IMR-90 (cell line): ENCODE measurements at regions not wholly inside any gene's neighbourhood (a gene's known extent, or its start where the extent isn't known, plus 50 kb on each side); places are given as distances from the start of the nearest gene placed in this dataset.

Experiments
- ATAC-seq: fragments of 200-7000 bp; cut with Tn5 transposase; 2 replicates; pipeline ENCODE4 v1.9.1; 2020; ENCODE audit warnings: low read depth, mild to moderate bottlenecking, moderate library complexity
- BruUV-seq: library from RNA; stranded (reverse); fragments of 400-500 nt; replicated peaks from 2 replicates; lab custom pipeline; 2021; lab: Mats Ljungman, UMichigan
- CTCF ChIA-PET: fragments of 300-600 bp; formaldehyde crosslinking; extraction: SDS; loops from one replicate; lab custom pipeline; 2021; ENCODE audit warnings: antibody characterized with exemption; lab: Yijun Ruan, JAX
- POLR2A ChIA-PET: fragments of 300-600 bp; sonication (Branson Sonifier 250); formaldehyde crosslinking; loops from one replicate; lab custom pipeline; 2022; ENCODE audit warnings: antibody characterized with exemption; ENCODE audit not compliant: unreplicated experiment; lab: Charles Lee
- DNase-seq: peaks from one replicate; pipeline ENCODE4 v3.0.0; 2013
- H2AFZ ChIP-seq: replicated peaks from 2 replicates; pipeline ENCODE3; 2013; ENCODE audit warnings: low read length, mild to moderate bottlenecking; ENCODE audit not compliant: poor library complexity
- H2AK5ac ChIP-seq: 2 replicates; pipeline ENCODE4 v1.6.1; 2013; ENCODE audit warnings: low read depth, low read length, inconsistent platforms
- H2AK9ac ChIP-seq: replicated peaks from 2 replicates; pipeline ENCODE3; 2013; ENCODE audit warnings: mild to moderate bottlenecking, low read depth, low read length, moderate library complexity; ENCODE audit not compliant: poor library complexity
- H2BK120ac ChIP-seq: 2 replicates; pipeline ENCODE4 v1.6.1; 2013; ENCODE audit warnings: low read depth, low read length, inconsistent platforms
- H2BK15ac ChIP-seq: 3 replicates; pipeline ENCODE4 v1.6.1; 2013; ENCODE audit warnings: low read depth, low read length, inconsistent platforms
- H2BK20ac ChIP-seq: 2 replicates; pipeline ENCODE4 v1.6.1; 2013; ENCODE audit warnings: low read depth, mild to moderate bottlenecking, inconsistent platforms, low read length, moderate library complexity
- H2BK5ac ChIP-seq: 2 replicates; pipeline ENCODE4 v1.6.1; 2013; ENCODE audit warnings: mild to moderate bottlenecking, low read depth, low read length, inconsistent platforms; ENCODE audit not compliant: poor library complexity, severe bottlenecking
- H3K14ac ChIP-seq: replicated peaks from 2 replicates; pipeline ENCODE4 v1.6.1; 2013; ENCODE audit warnings: low read depth, low read length, inconsistent platforms
- H3K18ac ChIP-seq: 2 replicates; pipeline ENCODE4 v1.6.1; 2013; ENCODE audit warnings: low read depth, low read length, control low read depth
- H3K23ac ChIP-seq: 2 replicates; pipeline ENCODE4 v1.6.1; 2013; ENCODE audit warnings: low read depth, low read length, inconsistent platforms
- H3K27ac ChIP-seq: 2 replicates; pipeline ENCODE4 v1.5.1; 2013; ENCODE audit warnings: mild to moderate bottlenecking, control low read depth, low read length; ENCODE audit not compliant: insufficient read depth
- H3K27me3 ChIP-seq: 2 replicates; pipeline ENCODE4 v1.6.1; 2013; ENCODE audit warnings: low read length; ENCODE audit not compliant: control insufficient read depth, insufficient read depth
- H3K36me3 ChIP-seq: 2 replicates; pipeline ENCODE4 v1.6.1; 2013; ENCODE audit warnings: low read length, mixed read lengths; ENCODE audit not compliant: control insufficient read depth, insufficient read depth
- H3K4ac ChIP-seq: 2 replicates; pipeline ENCODE4 v1.6.1; 2013; ENCODE audit warnings: low read depth, low read length, inconsistent platforms
- H3K4me1 ChIP-seq: 2 replicates; pipeline ENCODE4 v1.6.1; 2013; ENCODE audit warnings: low read length, mixed read lengths; ENCODE audit not compliant: control insufficient read depth, insufficient read depth
- H3K4me2 ChIP-seq: 2 replicates; pipeline ENCODE4 v1.6.1; 2013; ENCODE audit warnings: low read depth, mild to moderate bottlenecking, control low read depth, low read length, moderate library complexity
- H3K4me3 ChIP-seq: 2 replicates; pipeline ENCODE4 v1.5.1; 2013; ENCODE audit warnings: low read depth, mild to moderate bottlenecking, control low read depth, low read length, moderate library complexity; ENCODE audit not compliant: insufficient read depth
- H3K56ac ChIP-seq: 2 replicates; pipeline ENCODE4 v1.6.1; 2013; ENCODE audit warnings: low read length, inconsistent platforms; ENCODE audit not compliant: insufficient read depth; ENCODE audit errors: extremely low read depth
- H3K79me1 ChIP-seq, 2 experiments: 2 replicates each; pipeline ENCODE4 v1.6.1; 2013; ENCODE audit warnings: low read length in 2 of 2, inconsistent platforms in 1 of 2, low read depth in 1 of 2
- H3K9ac ChIP-seq: 2 replicates; pipeline ENCODE4 v1.6.1; 2013; ENCODE audit warnings: low read depth, low read length, control low read depth
- H3K9me1 ChIP-seq: 2 replicates; pipeline ENCODE4 v1.6.1; 2013; ENCODE audit warnings: low read length, inconsistent platforms; ENCODE audit not compliant: insufficient read depth
- H3K9me3 ChIP-seq: 2 replicates; pipeline ENCODE4 v1.6.1; 2013; ENCODE audit warnings: low read length; ENCODE audit not compliant: control insufficient read depth, insufficient read depth
- H4K20me1 ChIP-seq: 2 replicates; pipeline ENCODE4 v1.6.1; 2013; ENCODE audit warnings: low read length, inconsistent platforms; ENCODE audit not compliant: insufficient read depth
- H4K5ac ChIP-seq: 2 replicates; pipeline ENCODE4 v1.6.1; 2013; ENCODE audit warnings: mild to moderate bottlenecking, low read depth, low read length, control low read depth
- H4K8ac ChIP-seq, 2 experiments: 2 replicates each; pipeline ENCODE4 v1.6.1; 2013; ENCODE audit warnings: low read depth in 2 of 2, low read length in 2 of 2, control low read depth in 1 of 2, inconsistent platforms in 1 of 2
- H4K91ac ChIP-seq: 2 replicates; pipeline ENCODE4 v1.6.1; 2013; ENCODE audit warnings: low read depth, low read length, inconsistent platforms; ENCODE audit not compliant: insufficient read depth
- BHLHE40 ChIP-seq: fragments of 150-350 bp; IDR thresholded peaks from 2 replicates; pipeline ENCODE4 v1.6.1; 2016; ENCODE audit warnings: mild to moderate bottlenecking, low read depth, low read length
- FOS ChIP-seq: fragments of 150-350 bp; IDR thresholded peaks from 2 replicates; pipeline ENCODE4 v1.6.1; 2016; ENCODE audit warnings: low read depth, low read length
- MAZ ChIP-seq: IDR thresholded peaks from 2 replicates; pipeline ENCODE4 v1.6.1; 2012; ENCODE audit warnings: low read depth, mild to moderate bottlenecking, low read length, improper control_type of control experiment, moderate library complexity, borderline replicate concordance
- POLR2A ChIP-seq: IDR thresholded peaks from 2 replicates; pipeline ENCODE4 v1.6.1; 2012; ENCODE audit warnings: mild to moderate bottlenecking, low read depth, low read length
- SMC3 ChIP-seq: fragments of 150-350 bp; IDR thresholded peaks from 2 replicates; pipeline ENCODE4 v1.6.1; 2016; ENCODE audit warnings: low read depth, mild to moderate bottlenecking, antibody characterized with exemption, low read length, moderate library complexity
- dilution Hi-C: fragments of 300-500 bp; cut with HindIII; formaldehyde crosslinking; loops from one replicate; pipeline ENCODE4 v1.14.3; 2018; ENCODE audit warnings: low sequenced_read_pairs; ENCODE audit not compliant: unreplicated experiment
- in situ Hi-C: fragments of 300-500 bp; cut with MboI; formaldehyde crosslinking; loops from 3 replicates; pipeline ENCODE4 v1.14.3; 2019; ENCODE audit warnings: low sequenced_read_pairs, inconsistent platforms, mixed read lengths
- intact Hi-C: fragments of 100-400 bp; cut with micrococcal nuclease; formaldehyde crosslinking; loops from 2 replicates; pipeline ENCODE4 v1.10.0; 2022

DNA sequence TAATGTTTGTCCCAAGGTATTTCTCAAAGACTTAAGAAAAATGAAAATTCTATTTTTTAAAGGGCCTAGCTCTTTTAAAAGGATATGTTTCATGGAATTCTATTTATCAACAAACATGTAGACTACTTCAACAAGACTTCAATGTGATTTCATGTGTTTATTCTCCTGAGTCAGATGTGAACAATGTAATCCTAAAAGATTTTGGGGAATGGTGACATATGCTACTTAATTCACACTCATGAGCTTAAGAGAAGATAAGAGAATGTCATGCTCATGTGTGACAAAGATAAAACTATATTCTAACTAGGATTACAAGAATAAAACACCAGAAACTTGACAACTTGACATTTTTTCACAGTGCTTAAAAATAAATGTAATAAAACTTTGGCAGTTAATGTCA, 127.5 kb downstream of the TES start:
- Histone ChIP-seq H3K4me2 (no peak overlapping the region; the same call in 1 of the 2 replicates), H3K23ac (no peak overlapping the region), H3K27ac (no peak overlapping the region), H3K56ac (no peak overlapping the region), H3K4ac (no peak overlapping the region), H2AK5ac (no peak overlapping the region), H3K9me1 (peaks cover 8% of the 10 kb centered on the region), H3K4me3 (no peak overlapping the region), H4K20me1 (no peaks in the 10 kb centered on the region), H3K4me1 (peaks cover 11% of the 10 kb centered on the region), H4K5ac (no peak overlapping the region), H2BK5ac (peak overlapping the region; percentile 77), H2BK20ac (no peak overlapping the region), H2AFZ (no peak overlapping the region), H3K27me3 (no peaks in the 10 kb centered on the region), H4K8ac (no peak overlapping the region), H3K14ac (no peak overlapping the region), H3K9me3 (no peaks in the 10 kb centered on the region), H3K36me3 (no peaks in the 10 kb centered on the region), H2BK120ac (peak overlapping the region; percentile 7; the same call in 1 of the 2 replicates), H3K79me1 (no peaks in the 10 kb centered on the region; a peak in 1 of 4 replicates), H3K9ac (no peak overlapping the region), H3K18ac (peak overlapping the region; percentile 72; the same call in 1 of the 2 replicates), H4K91ac (no peak overlapping the region), H2AK9ac (no peak overlapping the region), H2BK15ac (no peak overlapping the region)
- in situ Hi-C loops = no loop called here
- DNase-seq (peak; percentile 65), ATAC-seq (peak; percentile 30; the same call in 1 of the 2 replicates)
- intact Hi-C loops = no loop called here
- dilution Hi-C loops = no loop called here
- BruUV-seq = no TSS peak
- TF ChIP-seq FOS (peak; percentile 37; the same call in 1 of the 2 replicates), MAZ (no peak), POLR2A (no peak), SMC3 (no peak), BHLHE40 (peak; percentile 27; the same call in 1 of the 2 replicates)
- POLR2A ChIA-PET = interaction anchor here (0.6 kb wide), 1 partner anchor 233 kb away, joined by 4 read pairs; no protein-coding TSS in a partner anchor
- CTCF ChIA-PET = interaction anchor here (1.0 kb wide), 1 partner anchor 10 kb away, joined by 4 read pairs; no protein-coding TSS in a partner anchor
